Gastrocnemius medialis (tissue), 4 donors: ENCODE measurements at regions not wholly inside any gene's neighbourhood (a gene's known extent, or its start where the extent isn't known, plus 50 kb on each side); places are given as distances from the start of the nearest gene placed in this dataset.

Experiments used
- ATAC-seq, 2 donors: fragments of 150-250 bp; one replicate each; pipeline ENCODE4 v1.9.1; 2016
- DNase-seq, 2 donors: peaks; one replicate each; pipeline ENCODE4 v3.0.0-alpha.2; 2019
- H3K27ac ChIP-seq, 4 donors: fragments of 200-600 bp; sonication (generic); 1 replicate in 1 of 4; 2 replicates in 3 of 4; pipeline ENCODE4 v1.5.1; 2016 to 2018; ENCODE audit warnings: mild to moderate bottlenecking in 2 of 4, moderate library complexity in 1 of 4
- H3K27me3 ChIP-seq, 3 donors: fragments of 200-600 bp; sonication (generic) in 2 of 3; 1 replicate in 1 of 3; 2 replicates in 2 of 3; pipeline versions ENCODE4 v1.5.1 to v1.6.0; 2016 to 2019; ENCODE audit warnings: mild to moderate bottlenecking in 1 of 3, moderate library complexity in 1 of 3
- H3K36me3 ChIP-seq, 2 donors: fragments of 200-600 bp; sonication (generic) in 1 of 2; one replicate each; pipeline ENCODE4 v1.5.1; 2017 to 2018
- H3K4me1 ChIP-seq, 2 donors: fragments of 200-600 bp; sonication (generic) in 1 of 2; one replicate each; pipeline ENCODE4 v1.5.1; 2016 to 2017; ENCODE audit warnings: mild to moderate bottlenecking in 2 of 2
- H3K4me3 ChIP-seq, 4 donors: fragments of 200-600 bp; sonication (generic) in 3 of 4; 1 replicate in 1 of 4; 2 replicates in 3 of 4; pipeline ENCODE4 v1.5.1; 2016 to 2019; ENCODE audit warnings: mild to moderate bottlenecking in 2 of 4
- H3K9me3 ChIP-seq, 3 donors: fragments of 200-600 bp; sonication (generic) in 2 of 3; 1 replicate in 1 of 3; 2 replicates in 2 of 3; pipeline ENCODE4 v1.5.1; 2016 to 2019
- POLR2A ChIP-seq, 2 donors: fragments of 450-650 bp; IDR thresholded peaks; one replicate each; pipeline ENCODE4 v1.6.1; 2017; ENCODE audit warnings: antibody characterized with exemption in 2 of 2, mild to moderate bottlenecking in 2 of 2, moderate library complexity in 2 of 2
- in situ Hi-C, 4 donors: fragments of 200-750 bp; cut with MboI; loops; one replicate each; pipeline versions ENCODE4 v1.15.0 to v1.8.0; 2017; ENCODE audit warnings: low sequenced_read_pairs in 4 of 4
- intact Hi-C: fragments of 100-400 bp; cut with DNase I; formaldehyde crosslinking; loops from one replicate; pipeline ENCODE4 v1.15.1; 2023; ENCODE audit warnings: low total_unique reads
- TF ChIP-seq, protein P1 (sequence below), 5 experiments: fragments of 450-650 bp in 3 of 5; fragments of 200-600 bp in 2 of 5; sonication (generic) in 2 of 5; IDR thresholded peaks in 4 of 5; conservative IDR thresholded peaks in 1 of 5; 1 replicate in 4 of 5; 2 replicates in 1 of 5; pipeline ENCODE4 v1.5.1; 2016 to 2019; ENCODE audit warnings: antibody characterized with exemption in 5 of 5, mild to moderate bottlenecking in 3 of 5, moderate library complexity in 3 of 5

DNA sequence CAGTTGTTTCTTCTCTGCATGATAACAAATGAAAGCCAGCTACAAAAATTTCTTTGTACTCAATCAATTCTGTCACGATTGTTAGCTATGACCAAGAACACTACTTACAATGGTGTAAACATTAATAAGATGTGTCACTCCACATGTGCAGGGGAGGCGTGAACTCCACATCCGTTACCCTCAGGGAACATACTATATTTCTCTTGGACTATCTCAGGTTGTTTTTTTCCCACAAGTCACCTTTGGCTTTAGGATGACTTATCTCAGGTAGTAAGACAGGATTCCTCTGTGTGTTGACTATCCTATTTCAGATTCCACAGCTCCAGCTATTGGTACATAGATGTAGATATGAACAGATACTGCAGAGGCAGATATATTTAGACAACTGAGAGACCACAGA lies 423.3 kb upstream of the GRM7 start:
- intact Hi-C loops (no loop called here), in situ Hi-C loops (no loop called here)
- Histone ChIP-seq H3K4me1 (no peaks in the 10 kb centered on the region), H3K9me3 (no peaks in the 10 kb centered on the region), H3K4me3 (no peak overlapping the region), H3K27ac (no peak overlapping the region), H3K36me3 (no peaks in the 10 kb centered on the region), H3K27me3 (no peaks in the 10 kb centered on the region)
- DNase-seq (no peak), ATAC-seq (no peak)
- TF ChIP-seq, protein P1, sequence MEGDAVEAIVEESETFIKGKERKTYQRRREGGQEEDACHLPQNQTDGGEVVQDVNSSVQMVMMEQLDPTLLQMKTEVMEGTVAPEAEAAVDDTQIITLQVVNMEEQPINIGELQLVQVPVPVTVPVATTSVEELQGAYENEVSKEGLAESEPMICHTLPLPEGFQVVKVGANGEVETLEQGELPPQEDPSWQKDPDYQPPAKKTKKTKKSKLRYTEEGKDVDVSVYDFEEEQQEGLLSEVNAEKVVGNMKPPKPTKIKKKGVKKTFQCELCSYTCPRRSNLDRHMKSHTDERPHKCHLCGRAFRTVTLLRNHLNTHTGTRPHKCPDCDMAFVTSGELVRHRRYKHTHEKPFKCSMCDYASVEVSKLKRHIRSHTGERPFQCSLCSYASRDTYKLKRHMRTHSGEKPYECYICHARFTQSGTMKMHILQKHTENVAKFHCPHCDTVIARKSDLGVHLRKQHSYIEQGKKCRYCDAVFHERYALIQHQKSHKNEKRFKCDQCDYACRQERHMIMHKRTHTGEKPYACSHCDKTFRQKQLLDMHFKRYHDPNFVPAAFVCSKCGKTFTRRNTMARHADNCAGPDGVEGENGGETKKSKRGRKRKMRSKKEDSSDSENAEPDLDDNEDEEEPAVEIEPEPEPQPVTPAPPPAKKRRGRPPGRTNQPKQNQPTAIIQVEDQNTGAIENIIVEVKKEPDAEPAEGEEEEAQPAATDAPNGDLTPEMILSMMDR (IDR thresholded peaks at IDR 0.05 in 4 of 5, conservative IDR thresholded peaks at IDR 0.05 in 1 of 5): no peak
- no peak for TF ChIP-seq POLR2A (IDR thresholded peaks at IDR 0.05)

DNA sequence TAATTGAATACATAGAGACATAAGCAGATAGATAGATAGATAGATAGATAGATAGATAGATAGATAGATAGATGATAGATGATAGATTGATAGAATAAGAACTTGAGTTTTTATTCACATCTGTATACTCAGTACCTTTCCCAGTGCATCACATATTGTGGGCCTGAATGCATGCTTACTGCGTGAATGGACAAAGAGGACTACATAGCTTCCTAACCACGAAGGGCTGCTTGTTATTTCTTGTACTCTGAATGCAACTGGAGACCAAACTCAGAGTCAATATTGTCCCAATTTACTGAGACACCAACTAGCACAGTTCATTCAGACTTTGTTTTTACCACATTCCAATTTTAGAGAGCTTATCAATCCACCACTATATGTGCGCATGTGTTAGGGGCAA lies 422.9 kb upstream of the GRM7 start:
- in situ Hi-C loops: no loop called here
- no peak overlapping the region for H3K27ac ChIP-seq

DNA sequence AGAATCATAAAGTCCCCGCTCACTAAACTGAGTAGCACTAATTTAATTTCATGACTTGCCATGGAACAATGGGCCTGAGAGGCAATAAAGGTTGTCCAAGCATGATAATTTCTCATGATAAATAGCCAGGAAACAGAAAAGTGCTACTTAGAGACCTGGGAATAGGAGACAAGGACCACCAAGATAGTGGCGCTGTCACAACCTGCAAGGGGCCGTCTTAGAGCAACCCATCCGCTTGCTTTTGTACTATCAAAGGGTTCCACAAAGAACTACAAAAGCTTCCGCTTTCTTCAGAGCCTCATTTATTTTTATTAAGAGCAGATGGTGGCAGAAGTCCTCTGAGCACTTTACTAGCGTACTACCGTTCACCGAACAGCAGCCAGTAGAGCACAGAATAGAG lies 421.7 kb upstream of the GRM7 start:
- H3K27ac ChIP-seq: no peak overlapping the region
- in situ Hi-C loops (no loop called here), intact Hi-C loops (no loop called here)
- no peaks in the 10 kb centered on the region for H3K4me1 ChIP-seq
- no peak overlapping the region for H3K4me3 ChIP-seq
- H3K36me3 ChIP-seq: no peaks in the 10 kb centered on the region
- TF ChIP-seq, protein P1 (IDR thresholded peaks at IDR 0.05 in 4 of 5, conservative IDR thresholded peaks at IDR 0.05 in 1 of 5): no peak
- TF ChIP-seq POLR2A (IDR thresholded peaks at IDR 0.05): no peak
- H3K27me3 ChIP-seq: no peaks in the 10 kb centered on the region
- ATAC-seq (no peak), DNase-seq (no peak)
- no peaks in the 10 kb centered on the region for H3K9me3 ChIP-seq

More for the DNA sequence above, 422.9 kb upstream of the GRM7 start:
- H3K36me3 ChIP-seq: no peaks in the 10 kb centered on the region
- H3K4me1 ChIP-seq: no peaks in the 10 kb centered on the region
- no peaks in the 10 kb centered on the region for H3K9me3 ChIP-seq
- H3K4me3 ChIP-seq: no peak overlapping the region
- TF ChIP-seq POLR2A (IDR thresholded peaks at IDR 0.05): no peak
- TF ChIP-seq, protein P1 (IDR thresholded peaks at IDR 0.05 in 4 of 5, conservative IDR thresholded peaks at IDR 0.05 in 1 of 5): no peak
- DNase-seq (no peak), ATAC-seq (no peak)
- no peaks in the 10 kb centered on the region for H3K27me3 ChIP-seq
- intact Hi-C loops: no loop called here

DNA sequence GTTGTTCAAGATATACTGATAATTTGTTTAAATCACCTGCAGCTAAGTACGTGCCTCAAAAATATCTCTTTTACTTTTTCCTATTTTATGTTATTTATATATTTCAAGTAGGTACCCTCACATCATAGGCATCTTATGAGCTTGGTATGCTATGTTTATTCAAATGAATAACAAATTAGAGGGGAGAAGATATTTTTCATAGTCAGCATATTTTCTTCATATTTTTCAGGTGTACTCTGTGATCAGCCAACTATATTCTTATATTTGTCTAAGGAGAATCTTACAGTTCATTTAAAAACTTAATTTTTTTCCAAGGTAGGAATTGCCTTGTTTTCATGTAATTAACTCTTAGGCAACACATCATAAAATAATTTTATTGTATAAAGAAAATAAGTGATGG lies 421.1 kb upstream of the GRM7 start:
- H3K9me3 ChIP-seq: no peaks in the 10 kb centered on the region
- H3K4me1 ChIP-seq: no peaks in the 10 kb centered on the region
- ATAC-seq (no peak), DNase-seq (no peak)
- intact Hi-C loops: no loop called here
- H3K27ac ChIP-seq: no peak overlapping the region
- in situ Hi-C loops: no loop called here
- H3K4me3 ChIP-seq: no peak overlapping the region
- H3K36me3 ChIP-seq: no peaks in the 10 kb centered on the region
- no peaks in the 10 kb centered on the region for H3K27me3 ChIP-seq
- no peak for TF ChIP-seq POLR2A (IDR thresholded peaks at IDR 0.05)
- TF ChIP-seq, protein P1 (IDR thresholded peaks at IDR 0.05 in 4 of 5, conservative IDR thresholded peaks at IDR 0.05 in 1 of 5): no peak

DNA sequence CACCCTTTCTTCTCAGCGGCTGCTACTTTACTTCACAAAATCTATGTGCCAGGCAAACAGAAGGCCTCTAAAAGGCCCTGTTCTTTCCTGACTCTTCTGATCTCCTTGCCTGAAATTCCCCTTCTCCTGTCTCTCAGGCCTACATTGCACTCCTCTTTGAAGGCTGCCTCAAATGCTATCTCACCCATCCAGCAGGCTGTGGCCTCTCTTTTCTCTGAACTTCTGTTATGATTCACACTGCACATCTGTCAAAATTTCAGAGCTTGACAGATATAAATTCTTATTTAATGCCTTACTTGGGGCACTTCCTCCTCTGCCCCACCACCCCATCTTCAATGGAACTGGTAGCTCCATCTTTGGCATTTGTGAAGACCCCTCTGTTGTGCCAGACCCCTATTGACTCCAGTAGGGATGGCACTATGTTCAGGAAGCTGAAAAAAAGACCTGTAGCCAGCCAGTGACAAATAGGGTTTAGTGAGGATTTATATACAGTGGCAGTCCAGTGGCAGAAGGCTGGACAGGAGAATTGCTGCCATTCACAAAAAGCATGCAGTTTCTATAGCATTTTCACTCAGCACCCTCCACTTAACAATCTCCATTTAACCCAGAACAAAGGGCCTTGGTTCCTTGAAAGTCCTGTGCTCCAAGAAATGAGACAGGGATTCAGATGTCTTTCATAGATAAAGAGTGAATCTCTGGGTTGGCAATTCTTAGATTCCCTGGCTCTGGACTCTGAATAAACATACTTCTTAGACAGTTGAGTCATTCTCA lies 415.8 kb upstream of the GRM7 start:
- Histone ChIP-seq H3K4me3 (no peak overlapping the region), H3K9me3 (no peaks in the 10 kb centered on the region), H3K27me3 (no peaks in the 10 kb centered on the region), H3K4me1 (no peaks in the 10 kb centered on the region), H3K36me3 (no peaks in the 10 kb centered on the region), H3K27ac (no peak overlapping the region)
- TF ChIP-seq, protein P1 (IDR thresholded peaks at IDR 0.05 in 4 of 5, conservative IDR thresholded peaks at IDR 0.05 in 1 of 5): no peak
- TF ChIP-seq POLR2A (IDR thresholded peaks at IDR 0.05): no peak
- ATAC-seq (no peak), DNase-seq (no peak)
- intact Hi-C loops (no loop called here), in situ Hi-C loops (no loop called here)
